K562 (cell line): ENCODE measurements at regions not wholly inside any gene's neighbourhood (a gene's known extent, or its start where the extent isn't known, plus 50 kb on each side); places are given as distances from the start of the nearest gene placed in this dataset.
A peak's percentile ranks its signal among the peaks of the same experiment; 100 is the strongest.

Source experiments
- ATAC-seq: fragments of 200-7000 bp; cut with Tn5 transposase; 3 replicates; pipeline ENCODE4 v1.9.1; 2020; ENCODE audit warnings: moderate library complexity
- BruUV-seq: library from RNA; stranded (reverse); fragments of 400-500 nt; replicated peaks from 2 replicates; lab custom pipeline; 2021; lab: Mats Ljungman, UMichigan
- CTCF ChIA-PET: fragments of 300-600 bp; formaldehyde crosslinking; extraction: SDS; loops from one replicate; lab custom pipeline; 2021; ENCODE audit warnings: low intra/inter-chr PET ratio; lab: Yijun Ruan, JAX
- POLR2A ChIA-PET: fragments of 300-600, 350-650 bp; sonication (Branson Sonifier 250); formaldehyde crosslinking; extraction: SDS; loops from one replicate; lab custom pipeline; 2021; ENCODE audit warnings: antibody characterized with exemption, inconsistent platforms; lab: Yijun Ruan, JAX
- DNase-seq, 4 experiments: peaks; one replicate each; pipeline versions ENCODE4 v3.0.0 to v3.0.0-alpha.2; 2011 to 2018; ENCODE audit warnings: low spot score in 3 of 4, mixed read lengths in 3 of 4; ENCODE audit errors: extremely low read depth in 1 of 4
- FAIRE-seq: peaks from 2 replicates; lab custom pipeline; 2011; peaks lifted over from hg19 to GRCh38; lab: Jason Lieb, UNC
- H2AFZ ChIP-seq: 2 replicates; pipeline ENCODE4 v1.6.0; 2011; ENCODE audit warnings: low read depth, low read length, control low read depth, inconsistent platforms
- H3K27ac ChIP-seq: fragments of 200-600 bp; 3 replicates; pipeline ENCODE4 v1.8.0; 2011; ENCODE audit warnings: low read depth, mild to moderate bottlenecking, control low read depth, inconsistent platforms, low read length, moderate library complexity, mixed read lengths; ENCODE audit errors: extremely low read depth
- H3K27me3 ChIP-seq, 2 experiments: fragments of 300-600 bp in 1 of 2; 2 replicates in 1 of 2; 3 replicates in 1 of 2; pipeline versions ENCODE4 v1.6.0 to v1.8.0; 2011; ENCODE audit warnings: inconsistent platforms in 2 of 2, low read length in 2 of 2, mild to moderate bottlenecking in 1 of 2, mixed read lengths in 1 of 2, moderate library complexity in 1 of 2; ENCODE audit not compliant: control insufficient read depth in 2 of 2, insufficient read depth in 2 of 2
- H3K36me3 ChIP-seq: fragments of 300-600 bp; 3 replicates; pipeline ENCODE4 v1.8.0; 2011; ENCODE audit warnings: mild to moderate bottlenecking, low read length, inconsistent platforms; ENCODE audit not compliant: control insufficient read depth, insufficient read depth
- H3K4me1 ChIP-seq, 2 experiments: fragments of 200-600 bp in 1 of 2; replicated peaks in 1 of 2; 2 replicates in 1 of 2; 3 replicates in 1 of 2; pipeline versions ENCODE4 v1.5.1 to v1.8.0; 2011; ENCODE audit warnings: inconsistent platforms in 2 of 2, low read length in 2 of 2, mild to moderate bottlenecking in 1 of 2, mixed read lengths in 1 of 2, moderate library complexity in 1 of 2; ENCODE audit not compliant: control insufficient read depth in 2 of 2, insufficient read depth in 2 of 2
- H3K4me2 ChIP-seq: 2 replicates; pipeline ENCODE4 v1.6.1; 2011; ENCODE audit warnings: low read length, control low read depth, inconsistent platforms, mixed read lengths; ENCODE audit not compliant: insufficient read depth
- H3K4me3 ChIP-seq: fragments of 200-600 bp; sonication (generic), shearing (Covaris generic); 2 replicates; pipeline ENCODE4 v1.5.1; 2016; ENCODE audit warnings: control low read depth, inconsistent platforms
- H3K79me2 ChIP-seq: fragments of 200-600 bp; 3 replicates; pipeline ENCODE4 v1.8.0; 2011; ENCODE audit warnings: low read length, inconsistent platforms; ENCODE audit not compliant: control insufficient read depth, insufficient read depth
- H3K9ac ChIP-seq, 2 experiments: 2 replicates each; pipeline versions ENCODE4 v1.6.0 to v1.6.1; 2011; ENCODE audit warnings: low read depth in 2 of 2, low read length in 2 of 2, control low read depth in 1 of 2, inconsistent platforms in 1 of 2, mild to moderate bottlenecking in 1 of 2, mixed read lengths in 1 of 2; ENCODE audit not compliant: insufficient read depth in 1 of 2
- H3K9me1 ChIP-seq: one replicate; pipeline ENCODE4 v1.6.0; 2011; ENCODE audit warnings: inconsistent platforms, mild to moderate bottlenecking, low read length, moderate library complexity; ENCODE audit not compliant: control insufficient read depth, insufficient read depth
- H3K9me3 ChIP-seq: replicated peaks from 2 replicates; pipeline ENCODE4 v1.5.1; 2011; ENCODE audit warnings: low read depth, low read length, inconsistent platforms; ENCODE audit not compliant: control insufficient read depth, insufficient read depth
- H4K20me1 ChIP-seq: replicated peaks from 2 replicates; pipeline ENCODE4 v1.6.1; 2011; ENCODE audit warnings: low read length, inconsistent platforms, mixed read lengths; ENCODE audit not compliant: control insufficient read depth, insufficient read depth
- EWSR1 ChIP-seq: fragments of 450-650 bp; IDR thresholded peaks from 2 replicates; pipeline ENCODE4 v1.6.1; 2018; ENCODE audit warnings: borderline replicate concordance, mild to moderate bottlenecking, low read depth, moderate library complexity; ENCODE audit not compliant: partially characterized antibody
- NBN ChIP-seq: fragments of 450-650 bp; IDR thresholded peaks from 2 replicates; pipeline ENCODE4 v1.6.1; 2016; ENCODE audit warnings: low read depth, mild to moderate bottlenecking
- PKNOX1 ChIP-seq: fragments of 450-650 bp; IDR thresholded peaks from 2 replicates; pipeline ENCODE4 v1.6.1; 2016
- POLR3A ChIP-seq: IDR thresholded peaks from 2 replicates; pipeline ENCODE4 v1.6.1; 2011; ENCODE audit warnings: borderline replicate concordance, mild to moderate bottlenecking, moderate library complexity; ENCODE audit not compliant: insufficient read length, insufficient read depth; ENCODE audit errors: extremely low read depth
- SMAD3 ChIP-seq: fragments of 450-650 bp; formaldehyde crosslinking; conservative IDR thresholded peaks from 2 replicates; pipeline ENCODE4 v1.4.0; 2020; ENCODE audit warnings: mild to moderate bottlenecking
- WGBS: fragments of 100-300 bp; shearing (Covaris generic); methylation state at CpG from one replicate; pipeline ENCODE4 v1.1.6; 2016; ENCODE audit warnings: low coverage, mixed read lengths; ENCODE audit not compliant: insufficient coverage; ENCODE audit errors: missing lambda C conversion rate; 5-methylcytosine and 5-hydroxymethylcytosine counted together
- in situ Hi-C: fragments of 300-500 bp; cut with MboI; formaldehyde crosslinking; loops from 4 replicates; pipeline ENCODE4 v1.15.0; 2018; ENCODE audit warnings: inconsistent platforms, mixed read lengths
- intact Hi-C: fragments of 100-400 bp; cut with micrococcal nuclease; formaldehyde crosslinking; loops from 2 replicates; pipeline ENCODE4 v1.14.2; 2022
- TF ChIP-seq, protein P1 (sequence below): sonication (generic); formaldehyde crosslinking; IDR thresholded peaks from 2 replicates; pipeline ENCODE4 v1.8.0; 2023; ENCODE audit warnings: mild to moderate bottlenecking, missing genetic modification reagents
- TF ChIP-seq, protein P2 (sequence below): fragments of 250-450 bp; sonication (Bioruptor Pico); IDR thresholded peaks from 2 replicates; pipeline ENCODE4 v1.9.0; 2021; ENCODE audit warnings: mild to moderate bottlenecking, inconsistent platforms
- TF ChIP-seq, protein P3 (sequence below): fragments of 450-650 bp; IDR thresholded peaks from 2 replicates; pipeline ENCODE4 v1.6.1; 2016; ENCODE audit warnings: antibody characterized with exemption

DNA sequence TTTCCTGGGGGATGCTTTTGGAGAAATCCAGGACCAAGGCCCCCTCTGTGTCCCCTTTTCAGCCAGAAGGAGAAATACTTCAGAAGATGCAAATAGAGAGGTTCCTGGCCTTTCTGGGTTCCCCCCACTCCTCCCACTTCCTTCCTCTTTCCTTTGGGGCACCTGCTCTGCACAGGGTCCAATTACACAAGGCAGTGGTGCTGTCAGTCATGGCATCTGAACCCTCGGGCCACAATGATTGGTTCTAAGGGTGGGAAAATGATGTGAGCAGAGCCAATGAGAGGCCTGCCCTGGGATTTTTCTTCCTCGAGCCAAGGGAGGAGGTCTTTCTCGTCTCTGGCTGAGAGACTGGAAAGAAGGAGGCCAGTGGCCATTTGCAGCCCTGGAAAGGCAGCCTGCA is 282.2 kb downstream of the NPHP4 start:
- peaks cover 22 to 63% of the 10 kb centered on the region in 2 experiments; a peak in 4 of 5 replicates for H3K27me3 ChIP-seq

More for the DNA sequence above, 282.2 kb downstream of the NPHP4 start:
- Histone ChIP-seq H3K9me1 (peaks cover 3% of the 10 kb centered on the region), H3K4me2 (no peak overlapping the region), H2AFZ (no peak overlapping the region), H3K79me2 (no peaks in the 10 kb centered on the region), H3K4me1 (peaks cover 0 to 5% of the 10 kb centered on the region in 2 experiments; a peak in 1 of 5 replicates)
- in situ Hi-C loops = no loop called here
- intact Hi-C loops = no loop called here
- CTCF ChIA-PET = no interaction called here
- no TSS peak for BruUV-seq
- no peak for DNase-seq
- POLR2A ChIA-PET = interaction anchor here (0.7 kb wide), 1 partner anchor 276 kb away, joined by 3 read pairs; no protein-coding TSS in a partner anchor
- TF ChIP-seq, protein P1, sequence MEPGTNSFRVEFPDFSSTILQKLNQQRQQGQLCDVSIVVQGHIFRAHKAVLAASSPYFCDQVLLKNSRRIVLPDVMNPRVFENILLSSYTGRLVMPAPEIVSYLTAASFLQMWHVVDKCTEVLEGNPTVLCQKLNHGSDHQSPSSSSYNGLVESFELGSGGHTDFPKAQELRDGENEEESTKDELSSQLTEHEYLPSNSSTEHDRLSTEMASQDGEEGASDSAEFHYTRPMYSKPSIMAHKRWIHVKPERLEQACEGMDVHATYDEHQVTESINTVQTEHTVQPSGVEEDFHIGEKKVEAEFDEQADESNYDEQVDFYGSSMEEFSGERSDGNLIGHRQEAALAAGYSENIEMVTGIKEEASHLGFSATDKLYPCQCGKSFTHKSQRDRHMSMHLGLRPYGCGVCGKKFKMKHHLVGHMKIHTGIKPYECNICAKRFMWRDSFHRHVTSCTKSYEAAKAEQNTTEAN (CRISPR knock-in tag) = no peak
- TF ChIP-seq NBN (no peak), EWSR1 (no peak), PKNOX1 (peak; percentile 50; the same call in 1 of the 2 replicates), SMAD3 (CRISPR knock-in tag) (no peak), POLR3A (no peak)
- TF ChIP-seq, protein P2, sequence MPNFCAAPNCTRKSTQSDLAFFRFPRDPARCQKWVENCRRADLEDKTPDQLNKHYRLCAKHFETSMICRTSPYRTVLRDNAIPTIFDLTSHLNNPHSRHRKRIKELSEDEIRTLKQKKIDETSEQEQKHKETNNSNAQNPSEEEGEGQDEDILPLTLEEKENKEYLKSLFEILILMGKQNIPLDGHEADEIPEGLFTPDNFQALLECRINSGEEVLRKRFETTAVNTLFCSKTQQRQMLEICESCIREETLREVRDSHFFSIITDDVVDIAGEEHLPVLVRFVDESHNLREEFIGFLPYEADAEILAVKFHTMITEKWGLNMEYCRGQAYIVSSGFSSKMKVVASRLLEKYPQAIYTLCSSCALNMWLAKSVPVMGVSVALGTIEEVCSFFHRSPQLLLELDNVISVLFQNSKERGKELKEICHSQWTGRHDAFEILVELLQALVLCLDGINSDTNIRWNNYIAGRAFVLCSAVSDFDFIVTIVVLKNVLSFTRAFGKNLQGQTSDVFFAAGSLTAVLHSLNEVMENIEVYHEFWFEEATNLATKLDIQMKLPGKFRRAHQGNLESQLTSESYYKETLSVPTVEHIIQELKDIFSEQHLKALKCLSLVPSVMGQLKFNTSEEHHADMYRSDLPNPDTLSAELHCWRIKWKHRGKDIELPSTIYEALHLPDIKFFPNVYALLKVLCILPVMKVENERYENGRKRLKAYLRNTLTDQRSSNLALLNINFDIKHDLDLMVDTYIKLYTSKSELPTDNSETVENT (CRISPR knock-in tag) = no peak
- TF ChIP-seq, protein P3, sequence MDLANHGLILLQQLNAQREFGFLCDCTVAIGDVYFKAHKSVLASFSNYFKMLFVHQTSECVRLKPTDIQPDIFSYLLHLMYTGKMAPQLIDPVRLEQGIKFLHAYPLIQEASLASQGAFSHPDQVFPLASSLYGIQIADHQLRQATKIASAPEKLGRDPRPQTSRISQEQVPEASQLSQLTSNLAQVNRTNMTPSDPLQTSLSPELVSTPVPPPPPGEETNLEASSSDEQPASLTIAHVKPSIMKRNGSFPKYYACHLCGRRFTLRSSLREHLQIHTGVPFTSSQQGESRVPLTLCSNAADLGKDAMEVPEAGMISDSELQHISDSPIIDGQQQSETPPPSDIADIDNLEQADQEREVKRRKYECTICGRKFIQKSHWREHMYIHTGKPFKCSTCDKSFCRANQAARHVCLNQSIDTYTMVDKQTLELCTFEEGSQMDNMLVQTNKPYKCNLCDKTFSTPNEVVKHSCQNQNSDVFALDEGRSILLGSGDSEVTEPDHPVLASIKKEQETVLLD = no peak
- TF ChIP-seq, all 486 proteins: peak for 1
- H4K20me1 ChIP-seq = 0 out of 2 replicates have a peak, but pooled peaks cover 3% of the 10 kb centered on the region
- ATAC-seq (no peak), FAIRE-seq (no peak)
- H3K4me3 ChIP-seq = no peak overlapping the region
- H3K9ac ChIP-seq = no peak overlapping the region
- 0% methylated on average over 3 of the region's 3 CpGs for WGBS
- H3K27ac ChIP-seq = no peak overlapping the region
- no peaks in the 10 kb centered on the region for H3K36me3 ChIP-seq
- H3K9me3 ChIP-seq = no peaks in the 10 kb centered on the region
